NCI-H510A treated with DMSO at 0.1 percent for 48 hours (cell line): ENCODE measurements at regions not wholly inside any gene's neighbourhood (a gene's known extent, or its start where the extent isn't known, plus 50 kb on each side); places are given as distances from the start of the nearest gene placed in this dataset.
"Not testable (repeated sequence)": the region's sequence is repeated elsewhere in the genome, so short reads cannot be mapped to it uniquely, and the experiment has no call there.

Experiments used
- DNase-seq: peaks from one replicate; lab custom pipeline; 2025; lab: John Stamatoyannopoulos, UW

DNA sequence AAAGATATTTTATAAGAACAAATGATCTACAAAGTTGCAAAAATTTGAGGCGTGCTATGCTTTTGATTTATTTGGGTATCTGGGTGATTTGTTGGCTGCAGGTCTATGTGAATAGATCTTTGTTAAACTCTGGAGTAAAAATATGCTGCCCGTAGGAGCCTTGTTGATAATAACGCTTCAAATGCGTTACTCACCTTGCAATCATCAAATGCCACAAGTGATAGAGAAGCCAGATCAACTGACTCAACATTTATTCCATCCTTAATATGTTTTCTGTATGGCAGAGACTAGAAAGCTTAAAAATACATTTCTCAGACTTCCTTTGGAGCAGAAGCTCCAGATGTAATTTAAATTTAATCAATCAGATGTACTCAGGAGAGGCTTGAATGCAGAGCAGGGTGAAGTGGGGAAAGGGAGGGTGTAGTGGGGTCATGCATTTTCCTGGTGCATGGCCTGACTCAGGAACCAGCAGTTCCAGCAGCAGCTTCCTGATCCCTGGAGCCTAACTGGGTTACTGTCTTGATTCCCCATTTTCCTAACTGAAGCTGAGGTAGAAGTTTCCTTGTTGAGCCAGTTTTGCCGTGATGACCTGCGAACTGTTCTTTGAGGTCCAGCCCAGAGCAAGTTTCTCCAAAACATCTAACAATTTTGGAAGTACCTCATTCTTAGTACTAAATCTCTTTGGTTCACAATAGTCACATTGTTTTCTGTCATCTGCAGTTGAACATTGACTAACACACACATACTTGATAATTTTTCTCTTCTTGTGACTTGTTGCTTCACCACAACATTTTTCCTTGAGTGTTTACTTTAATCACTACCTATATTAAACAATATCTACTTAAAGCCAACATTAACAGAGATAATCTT is 284.7 kb upstream of the CWC22 start:
- no peak for DNase-seq

DNA sequence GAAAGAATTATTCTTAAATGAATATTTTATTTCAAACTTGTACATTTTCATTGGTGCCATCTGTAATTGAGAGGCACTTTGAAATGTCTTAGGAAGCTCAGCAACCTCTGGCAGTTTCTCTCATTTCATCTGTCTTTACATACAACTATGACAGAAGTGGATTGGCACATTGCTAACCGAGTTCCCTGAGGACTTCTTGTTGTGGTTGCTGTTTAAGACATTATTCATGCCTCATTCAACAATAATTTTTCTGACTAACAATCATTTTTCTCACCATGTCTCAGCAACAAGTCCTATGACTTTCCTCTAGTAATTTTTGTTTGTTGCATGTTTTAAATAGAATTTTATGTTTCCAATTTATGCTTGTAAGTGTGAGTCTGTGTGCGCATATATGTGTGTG is 284.0 kb upstream of the CWC22 start:
- no peak for DNase-seq

DNA sequence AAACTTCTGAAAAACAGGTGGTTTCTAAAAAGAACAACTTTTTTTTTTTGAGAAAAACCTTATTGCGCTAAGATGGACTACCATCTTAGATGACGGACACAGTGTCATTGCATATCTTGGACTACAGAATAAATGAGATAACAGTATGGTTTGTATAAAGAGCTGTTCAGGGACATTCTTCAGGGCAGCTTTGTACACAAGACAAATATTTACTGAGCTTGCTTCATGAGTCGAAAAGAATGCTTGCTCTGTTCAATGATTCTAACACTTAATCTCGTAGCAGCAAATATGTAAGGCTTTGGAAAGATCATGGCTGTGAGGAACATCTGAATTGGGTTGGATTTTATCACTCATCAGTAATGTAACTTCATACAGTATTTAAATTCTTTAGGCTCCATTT is 282.5 kb upstream of the CWC22 start:
- no peak for DNase-seq

DNA sequence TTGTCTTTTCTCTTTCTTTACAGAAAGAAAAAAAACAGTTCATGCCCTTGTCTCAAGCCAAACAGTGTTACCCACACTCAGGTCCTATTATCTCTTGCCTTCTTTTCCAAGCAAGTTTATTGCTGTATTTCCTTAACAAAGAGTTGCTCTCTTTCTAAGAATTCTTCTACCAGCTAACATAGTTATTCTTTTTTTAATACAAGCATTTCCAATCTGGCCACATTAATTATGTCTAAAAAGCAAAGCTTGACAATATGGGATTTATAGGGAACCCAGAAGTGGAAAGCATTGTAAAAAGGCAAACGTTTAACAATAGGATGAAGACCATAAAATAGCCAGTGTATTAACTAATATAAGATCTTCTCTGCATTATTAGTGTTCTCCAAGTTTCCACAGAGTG is 272.5 kb upstream of the CWC22 start:
- DNase-seq: no peak

GRCh38 chr2:180276733-180277132 is 269.6 kb upstream of the CWC22 start:
- no peak for DNase-seq

DNA sequence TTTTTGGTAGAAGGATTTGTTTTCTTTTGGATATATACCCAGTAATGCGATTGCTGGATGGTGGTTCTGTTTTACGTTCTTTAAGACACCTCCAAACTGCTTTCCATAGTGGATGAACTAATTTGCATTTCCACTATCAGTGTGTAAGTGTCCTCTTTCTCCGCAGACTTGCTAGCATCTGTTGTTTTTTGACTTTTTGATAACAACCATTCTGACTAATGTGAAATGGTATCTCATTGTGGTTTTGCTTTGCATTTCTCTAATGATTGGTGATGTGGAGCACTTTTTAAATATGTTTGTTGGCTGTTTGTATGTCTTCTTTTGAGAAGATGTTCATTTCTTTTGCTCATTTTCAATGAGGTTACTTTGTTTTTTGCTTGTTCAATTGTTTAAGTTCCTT is 260.9 kb upstream of the CWC22 start:
- no peak for DNase-seq

DNA sequence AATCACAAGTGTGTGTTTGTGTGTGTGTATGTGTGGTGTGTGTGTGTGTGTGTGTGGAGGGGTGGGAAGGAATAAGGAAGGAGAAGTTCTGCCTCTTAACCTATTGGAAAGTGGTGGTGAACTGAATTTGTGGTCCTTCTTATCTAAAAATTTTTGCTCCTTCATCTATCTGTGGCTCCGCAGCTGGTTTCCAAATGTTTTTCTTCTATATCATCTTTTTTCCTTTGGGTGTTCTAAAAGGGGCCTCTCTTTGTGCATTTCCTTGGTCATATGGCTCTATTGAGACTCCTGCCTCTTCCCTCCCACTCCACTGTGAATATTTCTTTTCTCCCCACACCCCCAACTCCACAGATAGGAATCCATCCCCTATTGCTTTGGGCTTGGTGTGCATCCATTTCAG is 254.9 kb upstream of the CWC22 start:
- no peak for DNase-seq

DNA sequence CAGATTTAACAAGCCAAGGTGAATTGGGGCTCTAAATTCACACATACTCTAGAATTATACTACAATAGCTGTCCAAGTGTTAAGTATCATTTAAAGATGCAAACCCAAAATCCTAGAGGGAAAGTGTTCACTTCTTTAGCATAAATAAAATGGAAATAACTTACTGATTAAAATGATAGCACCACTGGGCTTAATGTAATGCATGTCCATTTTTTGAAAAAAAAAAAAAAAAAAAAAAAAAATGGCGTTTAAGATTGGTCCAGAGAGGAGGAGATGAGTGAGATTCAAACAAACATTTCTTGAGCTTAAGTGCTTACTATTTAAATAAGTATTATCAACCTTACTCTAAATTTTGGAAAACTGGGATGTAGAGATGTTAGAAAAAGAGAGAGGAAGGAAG is 251.5 kb upstream of the CWC22 start:
- no peak for DNase-seq

GRCh38 chr2:180258041-180258537 is 251.0 kb upstream of the CWC22 start:
- no peak for DNase-seq

- DNase-seq: no peak
Observed at GRCh38 chr2:180257247-180257646, 250.2 kb upstream of the CWC22 start.

GRCh38 chr2:180255981-180256380 is 248.9 kb upstream of the CWC22 start:
- DNase-seq: no peak

GRCh38 chr2:180254872-180255271 is 247.8 kb upstream of the CWC22 start:
- DNase-seq: no peak

GRCh38 chr2:180247658-180248057 is 240.6 kb upstream of the CWC22 start:
- DNase-seq: no peak

DNA sequence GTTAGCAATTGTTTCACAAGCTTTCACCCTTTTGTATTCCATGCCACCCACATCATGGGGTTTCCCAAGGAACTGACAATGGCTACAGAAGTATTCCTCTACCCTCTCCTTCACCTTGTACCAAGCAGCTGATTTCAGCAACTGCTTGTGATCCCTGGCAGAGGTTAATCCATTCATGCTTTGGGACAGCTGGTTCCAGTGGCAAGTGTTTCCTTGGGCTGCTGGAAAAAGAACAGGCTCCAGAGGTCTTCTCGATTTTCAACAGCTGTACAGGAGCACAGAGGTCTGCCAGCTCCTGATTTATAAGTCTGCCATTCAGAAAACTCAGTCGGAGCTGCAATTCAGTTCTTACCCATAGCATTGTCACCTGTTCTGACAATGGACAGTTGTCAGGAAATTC is 239.2 kb upstream of the CWC22 start:
- DNase-seq: no peak

- peak; percentile 22 for DNase-seq
Observed at GRCh38 chr2:180240774-180241173, 233.7 kb upstream of the CWC22 start.

- no peak for DNase-seq
Observed at GRCh38 chr2:180238729-180239128, 231.6 kb upstream of the CWC22 start.

GRCh38 chr2:180236061-180236460 is 229.0 kb upstream of the CWC22 start:
- not testable (repeated sequence) for DNase-seq

DNA sequence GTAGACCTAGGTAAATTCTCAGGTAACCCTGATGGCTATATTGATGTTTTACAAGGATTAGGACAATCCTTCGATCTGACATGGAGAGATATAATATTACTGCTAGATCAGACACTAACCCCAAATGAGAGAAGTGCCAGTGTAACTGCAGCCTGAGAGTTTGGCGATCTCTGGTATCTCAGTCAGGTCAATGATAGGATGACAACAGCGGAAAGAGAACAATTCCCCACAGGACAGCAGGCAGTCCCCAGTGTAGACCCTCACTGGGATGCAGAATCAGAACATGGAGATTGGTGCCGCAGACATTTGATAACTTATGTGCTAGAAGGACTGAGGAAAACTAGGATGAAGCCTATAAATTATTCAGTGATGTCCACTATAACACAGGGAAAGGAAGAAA is 228.4 kb upstream of the CWC22 start:
- not testable (repeated sequence) for DNase-seq

DNA sequence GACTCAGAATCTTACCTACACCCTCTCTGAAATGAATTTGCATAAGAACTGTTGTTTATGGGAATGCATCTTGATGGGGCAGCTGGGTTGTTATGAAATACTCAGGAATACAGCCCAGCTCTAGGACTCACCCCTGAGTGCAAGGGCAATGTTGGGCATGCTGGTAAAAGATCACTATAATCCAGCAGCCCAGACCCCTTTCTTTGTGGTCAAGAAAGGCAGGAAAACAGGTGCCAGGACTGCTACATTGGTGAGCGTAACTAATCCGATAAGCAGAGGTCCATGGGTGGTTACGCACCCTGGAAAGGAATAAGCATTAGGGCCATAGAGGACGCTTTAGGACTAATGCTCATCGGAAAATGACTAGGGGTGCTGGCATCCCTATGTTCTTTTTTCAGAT is 227.9 kb upstream of the CWC22 start:
- not testable (repeated sequence) for DNase-seq

GRCh38 chr2:180231015-180231414 is 223.9 kb upstream of the CWC22 start:
- DNase-seq: no peak

DNA sequence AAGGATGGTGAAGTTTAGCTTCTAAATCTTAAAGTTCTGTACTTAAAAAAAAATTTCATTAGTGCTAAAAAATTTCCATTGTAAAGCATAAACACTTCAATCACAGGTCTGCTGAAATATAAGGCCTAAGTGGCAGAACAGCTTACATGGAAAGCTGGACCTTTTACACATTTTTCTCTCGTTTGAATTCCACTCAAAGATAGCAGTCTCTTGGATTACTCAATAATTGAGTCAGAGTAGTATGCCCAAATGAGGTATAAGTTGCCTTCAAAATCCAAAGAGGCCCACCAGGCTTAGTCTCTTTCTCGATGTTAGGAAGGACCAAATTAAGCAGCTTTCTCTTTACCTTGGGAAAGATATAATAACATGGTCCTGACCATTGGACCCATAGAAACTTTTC is 220.4 kb upstream of the CWC22 start:
- DNase-seq: no peak

DNA sequence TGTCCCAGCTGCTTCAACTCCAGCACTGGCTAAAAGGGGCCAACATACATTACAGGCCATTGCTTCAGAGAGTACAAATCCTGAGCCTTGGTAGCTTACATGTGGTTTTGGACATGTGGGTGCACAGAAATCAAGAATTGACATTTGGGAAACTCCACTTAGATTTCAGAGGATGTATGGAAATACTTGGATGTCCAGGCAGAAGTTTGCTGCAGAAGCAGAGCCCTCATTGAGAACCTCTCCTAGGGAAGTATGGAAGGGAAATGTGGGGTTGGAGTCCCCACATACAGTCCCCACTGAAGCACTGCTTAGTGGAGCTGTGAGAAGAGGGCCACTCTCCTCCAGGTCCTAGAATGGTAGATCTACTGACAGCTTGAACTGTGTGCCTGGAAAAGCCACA is 218.0 kb upstream of the CWC22 start:
- no peak for DNase-seq

DNA sequence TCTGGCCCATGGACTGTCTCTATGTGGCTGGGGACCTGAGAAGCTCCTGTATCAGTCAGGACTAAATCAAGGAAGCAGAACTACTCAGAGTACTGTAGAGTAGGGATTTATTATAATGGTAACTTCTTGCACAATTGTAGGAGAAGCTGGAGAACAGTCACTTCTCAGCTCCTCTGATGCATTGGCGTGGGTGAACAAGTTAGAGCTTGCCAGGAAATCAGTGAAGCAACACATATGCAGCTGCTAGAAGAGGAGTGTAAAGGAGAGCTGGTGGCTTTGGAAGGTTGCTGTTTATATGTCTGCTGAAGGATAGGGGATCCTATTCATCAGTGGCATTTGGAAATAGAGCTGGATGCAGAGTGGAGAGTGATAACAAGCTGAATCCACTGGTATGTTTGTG is 215.5 kb upstream of the CWC22 start:
- peak; percentile 62 for DNase-seq

GRCh38 chr2:180219491-180219890 is 212.4 kb upstream of the CWC22 start:
- no peak for DNase-seq
